ENCODE measurements at regions not wholly inside any gene's neighbourhood (a gene's known extent, or its start where the extent isn't known, plus 50 kb on each side); places are given as distances from the start of the nearest gene placed in this dataset.

- Histone ChIP-seq H3K36me3 (ENCODE audit: control insufficient read depth, insufficient read depth, low read length) (no peaks in the 10 kb centered on the region), H3K9ac (ENCODE audit: low read depth, low read length) (no peak overlapping the region), H3K27ac (ENCODE audit: low read depth, low read length) (no peak overlapping the region), H3K4me3 (ENCODE audit: low read depth, low read length) (no peak overlapping the region), H3K4me1 (ENCODE audit: control insufficient read depth, insufficient read depth, low read length) (no peaks in the 10 kb centered on the region), H3K27me3 (ENCODE audit: control insufficient read depth, insufficient read depth, low read length) (no peaks in the 10 kb centered on the region), H3K9me3 (ENCODE audit: control insufficient read depth, insufficient read depth, low read length) (no peaks in the 10 kb centered on the region)
These were observed 479.4 kb upstream of the PKN2 start for GRCh38 chr1:88204612-88205167.

DNA sequence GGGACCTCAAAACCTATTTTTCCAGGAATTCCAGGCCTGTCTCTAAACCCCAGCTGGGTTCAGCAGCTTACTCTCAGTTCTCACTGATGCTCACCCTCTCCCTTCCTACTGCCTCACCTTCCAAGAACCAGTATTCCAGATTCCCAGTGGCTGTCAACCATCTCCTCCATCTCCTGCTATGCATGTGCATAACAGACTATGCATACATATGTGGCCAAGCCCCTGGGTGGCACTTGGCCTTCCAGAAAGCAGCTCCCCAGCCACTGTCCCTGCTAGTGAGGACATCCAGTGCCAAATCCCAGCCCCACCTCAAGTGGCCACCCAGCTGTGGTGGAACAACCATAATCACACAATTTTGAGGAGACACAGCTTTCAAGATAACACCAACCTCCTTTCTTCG lies 475.7 kb upstream of the PKN2 start:
- Histone ChIP-seq H3K4me3 (ENCODE audit: low read depth, low read length) (no peak overlapping the region), H3K9me3 (ENCODE audit: control insufficient read depth, insufficient read depth, low read length) (no peaks in the 10 kb centered on the region), H3K9ac (ENCODE audit: low read depth, low read length) (no peak overlapping the region), H3K36me3 (ENCODE audit: control insufficient read depth, insufficient read depth, low read length) (no peaks in the 10 kb centered on the region), H3K27ac (ENCODE audit: low read depth, low read length) (no peak overlapping the region), H3K27me3 (ENCODE audit: control insufficient read depth, insufficient read depth, low read length) (no peaks in the 10 kb centered on the region), H3K4me1 (ENCODE audit: control insufficient read depth, insufficient read depth, low read length) (no peaks in the 10 kb centered on the region)

GRCh38 chr1:88210103-88210787 lies 473.8 kb upstream of the PKN2 start:
- Histone ChIP-seq H3K9ac (ENCODE audit: low read depth, low read length) (no peak overlapping the region), H3K27ac (ENCODE audit: low read depth, low read length) (no peak overlapping the region), H3K9me3 (ENCODE audit: control insufficient read depth, insufficient read depth, low read length) (no peaks in the 10 kb centered on the region), H3K36me3 (ENCODE audit: control insufficient read depth, insufficient read depth, low read length) (no peaks in the 10 kb centered on the region), H3K4me1 (ENCODE audit: control insufficient read depth, insufficient read depth, low read length) (no peaks in the 10 kb centered on the region), H3K27me3 (ENCODE audit: control insufficient read depth, insufficient read depth, low read length) (no peaks in the 10 kb centered on the region), H3K4me3 (ENCODE audit: low read depth, low read length) (no peak overlapping the region)

- Histone ChIP-seq H3K4me1 (ENCODE audit: control insufficient read depth, insufficient read depth, low read length) (no peaks in the 10 kb centered on the region), H3K9ac (ENCODE audit: low read depth, low read length) (no peak overlapping the region), H3K9me3 (ENCODE audit: control insufficient read depth, insufficient read depth, low read length) (no peaks in the 10 kb centered on the region), H3K27ac (ENCODE audit: low read depth, low read length) (no peak overlapping the region), H3K27me3 (ENCODE audit: control insufficient read depth, insufficient read depth, low read length) (no peaks in the 10 kb centered on the region), H3K36me3 (ENCODE audit: control insufficient read depth, insufficient read depth, low read length) (no peaks in the 10 kb centered on the region), H3K4me3 (ENCODE audit: low read depth, low read length) (no peak overlapping the region)
These were observed 467.6 kb upstream of the PKN2 start for GRCh38 chr1:88216441-88216840.

GRCh38 chr1:88217386-88217785 lies 466.7 kb upstream of the PKN2 start:
- no peak overlapping the region for H3K4me3 ChIP-seq (ENCODE audit: low read depth, low read length)
- H3K36me3 ChIP-seq (ENCODE audit: control insufficient read depth, insufficient read depth, low read length) = no peaks in the 10 kb centered on the region
- H3K4me1 ChIP-seq (ENCODE audit: control insufficient read depth, insufficient read depth, low read length) = no peaks in the 10 kb centered on the region
- H3K27me3 ChIP-seq (ENCODE audit: control insufficient read depth, insufficient read depth, low read length) = no peaks in the 10 kb centered on the region
- no peak overlapping the region for H3K27ac ChIP-seq (ENCODE audit: low read depth, low read length)
- H3K9ac ChIP-seq (ENCODE audit: low read depth, low read length) = no peak overlapping the region
- no peaks in the 10 kb centered on the region for H3K9me3 ChIP-seq (ENCODE audit: control insufficient read depth, insufficient read depth, low read length)

DNA sequence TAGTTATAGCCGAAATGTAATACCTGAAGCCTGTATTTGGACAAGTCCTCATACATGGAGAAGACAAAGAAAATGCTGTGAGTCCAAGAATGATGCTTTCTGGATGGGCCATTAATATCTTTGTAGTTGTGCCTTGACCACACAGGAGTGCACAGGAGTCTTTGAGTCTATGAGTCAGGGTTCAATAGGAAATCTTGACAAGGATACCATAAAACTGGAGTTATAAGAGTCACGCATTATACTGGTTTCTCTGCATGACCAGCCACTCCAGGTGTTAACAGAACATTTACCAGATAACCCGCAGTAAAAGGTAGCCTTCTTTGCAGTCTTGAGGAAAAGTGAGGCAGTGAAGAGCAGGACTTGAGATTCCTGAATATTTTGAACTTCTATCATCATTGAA lies 464.6 kb upstream of the PKN2 start:
- Histone ChIP-seq H3K27ac (ENCODE audit: low read depth, low read length) (no peak overlapping the region), H3K4me1 (ENCODE audit: control insufficient read depth, insufficient read depth, low read length) (no peaks in the 10 kb centered on the region), H3K9ac (ENCODE audit: low read depth, low read length) (no peak overlapping the region), H3K4me3 (ENCODE audit: low read depth, low read length) (no peak overlapping the region), H3K36me3 (ENCODE audit: control insufficient read depth, insufficient read depth, low read length) (no peaks in the 10 kb centered on the region), H3K9me3 (ENCODE audit: control insufficient read depth, insufficient read depth, low read length) (no peaks in the 10 kb centered on the region), H3K27me3 (ENCODE audit: control insufficient read depth, insufficient read depth, low read length) (no peaks in the 10 kb centered on the region)

DNA sequence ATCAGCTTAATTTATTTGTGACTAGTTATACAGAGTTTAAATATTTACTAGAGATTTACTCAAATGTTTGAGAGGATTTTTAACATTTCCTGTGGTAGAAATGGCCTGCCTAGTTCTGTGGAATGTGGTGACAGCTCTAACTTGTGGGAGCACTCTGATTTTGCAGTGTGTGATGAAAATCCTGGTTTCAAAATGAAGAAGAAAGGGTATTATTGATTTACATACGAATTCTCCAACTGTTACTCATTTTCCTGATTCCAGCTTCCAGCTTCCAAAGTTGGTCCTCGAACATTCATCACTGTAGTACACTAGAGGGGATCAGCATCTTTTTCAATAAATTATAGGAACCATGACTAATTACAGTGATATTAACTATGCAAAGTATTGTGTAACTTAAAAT lies 462.7 kb upstream of the PKN2 start:
- no peak overlapping the region for H3K27ac ChIP-seq (ENCODE audit: low read depth, low read length)
- H3K9me3 ChIP-seq (ENCODE audit: control insufficient read depth, insufficient read depth, low read length) = no peaks in the 10 kb centered on the region
- H3K36me3 ChIP-seq (ENCODE audit: control insufficient read depth, insufficient read depth, low read length) = no peaks in the 10 kb centered on the region
- H3K27me3 ChIP-seq (ENCODE audit: control insufficient read depth, insufficient read depth, low read length) = no peaks in the 10 kb centered on the region
- no peak overlapping the region for H3K4me3 ChIP-seq (ENCODE audit: low read depth, low read length)
- H3K9ac ChIP-seq (ENCODE audit: low read depth, low read length) = no peak overlapping the region
- H3K4me1 ChIP-seq (ENCODE audit: control insufficient read depth, insufficient read depth, low read length) = no peaks in the 10 kb centered on the region

DNA sequence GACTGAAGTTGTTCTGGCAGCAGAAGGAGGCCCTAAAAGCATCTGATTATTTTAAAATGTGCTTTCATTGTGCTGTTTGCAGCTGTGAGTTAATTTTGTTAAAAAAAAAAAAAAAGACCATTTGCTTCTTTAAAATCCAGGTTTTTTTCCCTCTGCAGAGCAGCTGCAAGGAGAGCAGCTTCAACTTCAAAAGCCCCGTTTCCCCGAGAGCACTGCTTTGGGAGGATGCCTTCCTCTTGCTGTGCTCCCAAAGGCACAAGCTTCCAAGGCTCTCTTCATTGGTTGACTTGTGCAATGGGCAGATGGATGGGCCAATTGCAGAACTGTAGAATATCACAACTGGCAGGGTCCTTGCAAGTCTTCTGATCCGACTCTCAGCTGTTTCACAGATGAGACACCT lies 459.2 kb upstream of the PKN2 start:
- Histone ChIP-seq H3K27me3 (ENCODE audit: control insufficient read depth, insufficient read depth, low read length) (no peaks in the 10 kb centered on the region), H3K4me3 (ENCODE audit: low read depth, low read length) (no peak overlapping the region), H3K9ac (ENCODE audit: low read depth, low read length) (no peak overlapping the region), H3K9me3 (ENCODE audit: control insufficient read depth, insufficient read depth, low read length) (no peaks in the 10 kb centered on the region), H3K4me1 (ENCODE audit: control insufficient read depth, insufficient read depth, low read length) (no peaks in the 10 kb centered on the region), H3K27ac (ENCODE audit: low read depth, low read length) (no peak overlapping the region), H3K36me3 (ENCODE audit: control insufficient read depth, insufficient read depth, low read length) (no peaks in the 10 kb centered on the region)

GRCh38 chr1:88228114-88228513 lies 456.0 kb upstream of the PKN2 start:
- no peak overlapping the region for H3K9ac ChIP-seq (ENCODE audit: low read depth, low read length)
- H3K27ac ChIP-seq (ENCODE audit: low read depth, low read length) = no peak overlapping the region
- H3K4me3 ChIP-seq (ENCODE audit: low read depth, low read length) = no peak overlapping the region
- no peaks in the 10 kb centered on the region for H3K4me1 ChIP-seq (ENCODE audit: control insufficient read depth, insufficient read depth, low read length)
- no peaks in the 10 kb centered on the region for H3K36me3 ChIP-seq (ENCODE audit: control insufficient read depth, insufficient read depth, low read length)
- H3K27me3 ChIP-seq (ENCODE audit: control insufficient read depth, insufficient read depth, low read length) = no peaks in the 10 kb centered on the region
- H3K9me3 ChIP-seq (ENCODE audit: control insufficient read depth, insufficient read depth, low read length) = no peaks in the 10 kb centered on the region

- H3K4me1 ChIP-seq (ENCODE audit: control insufficient read depth, insufficient read depth, low read length) = no peaks in the 10 kb centered on the region
- H3K9me3 ChIP-seq (ENCODE audit: control insufficient read depth, insufficient read depth, low read length) = no peaks in the 10 kb centered on the region
- no peak overlapping the region for H3K9ac ChIP-seq (ENCODE audit: low read depth, low read length)
- H3K4me3 ChIP-seq (ENCODE audit: low read depth, low read length) = no peak overlapping the region
- no peaks in the 10 kb centered on the region for H3K36me3 ChIP-seq (ENCODE audit: control insufficient read depth, insufficient read depth, low read length)
- no peaks in the 10 kb centered on the region for H3K27me3 ChIP-seq (ENCODE audit: control insufficient read depth, insufficient read depth, low read length)
- no peak overlapping the region for H3K27ac ChIP-seq (ENCODE audit: low read depth, low read length)
These were observed 453.9 kb upstream of the PKN2 start for GRCh38 chr1:88230126-88230525.

DNA sequence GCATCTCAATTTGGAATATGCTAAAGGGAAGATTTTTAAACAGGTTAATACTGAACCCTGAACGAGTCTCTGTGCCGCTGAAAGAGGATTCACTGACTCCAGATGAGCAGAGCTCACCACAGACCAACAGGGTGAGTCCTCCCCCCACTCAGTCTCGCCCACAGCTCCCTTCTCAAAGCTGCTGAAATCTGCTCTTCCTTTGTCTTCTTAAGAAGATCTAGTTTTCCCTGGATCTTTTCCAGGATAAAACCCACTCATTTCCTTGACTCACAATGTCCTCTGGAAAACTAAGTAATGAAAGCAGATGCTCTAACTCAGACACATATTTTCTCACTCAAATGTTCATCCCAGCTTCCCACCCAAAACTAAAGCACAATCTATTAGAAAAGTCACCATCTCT lies 447.0 kb upstream of the PKN2 start:
- Histone ChIP-seq H3K4me3 (ENCODE audit: low read depth, low read length) (no peak overlapping the region), H3K4me1 (ENCODE audit: control insufficient read depth, insufficient read depth, low read length) (no peaks in the 10 kb centered on the region), H3K9me3 (ENCODE audit: control insufficient read depth, insufficient read depth, low read length) (no peaks in the 10 kb centered on the region), H3K27ac (ENCODE audit: low read depth, low read length) (no peak overlapping the region), H3K36me3 (ENCODE audit: control insufficient read depth, insufficient read depth, low read length) (no peaks in the 10 kb centered on the region), H3K27me3 (ENCODE audit: control insufficient read depth, insufficient read depth, low read length) (no peaks in the 10 kb centered on the region), H3K9ac (ENCODE audit: low read depth, low read length) (no peak overlapping the region)

Data from HUES48 (cell line).